ENCODE measurements at regions not wholly inside any gene's neighbourhood (a gene's known extent, or its start where the extent isn't known, plus 50 kb on each side); places are given as distances from the start of the nearest gene placed in this dataset.

DNA sequence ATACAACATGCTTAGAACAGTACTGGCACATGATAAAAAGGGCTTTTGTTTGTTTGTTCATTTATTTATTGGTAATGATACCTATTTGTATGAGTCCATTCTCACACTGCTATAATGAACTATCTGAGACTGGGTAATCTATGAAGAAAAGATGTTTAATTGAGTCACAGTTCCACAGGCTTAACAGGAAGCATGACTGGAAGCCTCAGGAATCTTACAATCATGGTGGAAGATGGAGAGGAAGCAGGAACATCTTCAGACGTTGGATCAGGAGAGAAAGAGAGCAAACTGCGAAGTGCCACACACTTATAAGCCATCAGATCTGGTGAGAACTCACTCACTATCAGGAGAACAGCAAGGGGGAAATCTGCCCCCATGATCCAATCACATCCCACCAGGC lies 847.7 kb downstream of the CDH18 start:
- no peak for TF ChIP-seq POLR2AphosphoS5 (IDR thresholded peaks at IDR 0.05; ENCODE audit: low read depth)
- TF ChIP-seq, protein P1, sequence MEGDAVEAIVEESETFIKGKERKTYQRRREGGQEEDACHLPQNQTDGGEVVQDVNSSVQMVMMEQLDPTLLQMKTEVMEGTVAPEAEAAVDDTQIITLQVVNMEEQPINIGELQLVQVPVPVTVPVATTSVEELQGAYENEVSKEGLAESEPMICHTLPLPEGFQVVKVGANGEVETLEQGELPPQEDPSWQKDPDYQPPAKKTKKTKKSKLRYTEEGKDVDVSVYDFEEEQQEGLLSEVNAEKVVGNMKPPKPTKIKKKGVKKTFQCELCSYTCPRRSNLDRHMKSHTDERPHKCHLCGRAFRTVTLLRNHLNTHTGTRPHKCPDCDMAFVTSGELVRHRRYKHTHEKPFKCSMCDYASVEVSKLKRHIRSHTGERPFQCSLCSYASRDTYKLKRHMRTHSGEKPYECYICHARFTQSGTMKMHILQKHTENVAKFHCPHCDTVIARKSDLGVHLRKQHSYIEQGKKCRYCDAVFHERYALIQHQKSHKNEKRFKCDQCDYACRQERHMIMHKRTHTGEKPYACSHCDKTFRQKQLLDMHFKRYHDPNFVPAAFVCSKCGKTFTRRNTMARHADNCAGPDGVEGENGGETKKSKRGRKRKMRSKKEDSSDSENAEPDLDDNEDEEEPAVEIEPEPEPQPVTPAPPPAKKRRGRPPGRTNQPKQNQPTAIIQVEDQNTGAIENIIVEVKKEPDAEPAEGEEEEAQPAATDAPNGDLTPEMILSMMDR (IDR thresholded peaks at IDR 0.05; ENCODE audit: insufficient read depth, low read length): no peak

Data from HL-60 (cell line).